GM23248 (cell line): ENCODE measurements at regions not wholly inside any gene's neighbourhood (a gene's known extent, or its start where the extent isn't known, plus 50 kb on each side); places are given as distances from the start of the nearest gene placed in this dataset.

Experiments
- EZH2 ChIP-seq: fragments of 200-600 bp; sonication (generic); IDR thresholded peaks from 2 replicates; pipeline ENCODE4 v1.6.1; 2018; ENCODE audit warnings: antibody characterized with exemption, mild to moderate bottlenecking; ENCODE audit not compliant: insufficient read depth, poor library complexity, severe bottlenecking
- EZH2phosphoT487 ChIP-seq: fragments of 200-600 bp; sonication (generic); IDR thresholded peaks from 2 replicates; pipeline ENCODE4 v1.6.1; 2018; ENCODE audit warnings: antibody characterized with exemption, moderate library complexity, mild to moderate bottlenecking, low read depth; ENCODE audit not compliant: insufficient read depth

- TF ChIP-seq EZH2 (no peak), EZH2phosphoT487 (no peak)
Measured at GRCh38 chr6:16967470-16967817, 134.4 kb upstream of the STMND1 start.
